ENCODE measurements at regions not wholly inside any gene's neighbourhood (a gene's known extent, or its start where the extent isn't known, plus 50 kb on each side); places are given as distances from the start of the nearest gene placed in this dataset.

DNA sequence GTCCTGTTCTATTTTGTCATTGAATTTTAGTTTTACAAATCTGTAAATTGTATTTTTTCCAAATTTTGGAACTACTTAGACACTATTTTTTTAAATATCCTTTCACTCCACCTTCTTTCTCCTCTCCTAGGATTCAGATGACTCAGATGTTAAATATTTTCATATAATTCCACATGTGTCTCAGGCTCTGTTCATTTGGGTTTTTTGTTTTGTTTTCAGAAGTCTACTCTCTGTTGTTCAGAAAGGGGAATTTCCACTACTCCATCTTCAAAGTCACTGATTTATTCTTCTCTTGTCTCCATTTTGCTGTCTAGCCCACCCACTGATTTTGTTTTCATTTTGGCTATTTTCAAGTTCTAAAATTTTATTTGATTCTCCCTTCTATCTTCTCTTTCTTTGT is 264.0 kb upstream of the SLIT2 start:
- Histone ChIP-seq H3K9me3 (ENCODE audit: control insufficient read depth, low read length) (no peaks in the 10 kb centered on the region), H3K36me3 (ENCODE audit: control insufficient read depth, insufficient read depth, low read length, severe bottlenecking) (no peaks in the 10 kb centered on the region), H3K9ac (ENCODE audit: low read length) (no peak overlapping the region), H3K4me1 (ENCODE audit: control insufficient read depth, insufficient read depth, low read length) (peaks cover 2% of the 10 kb centered on the region), H3K27me3 (replicated peaks; ENCODE audit: control insufficient read depth, insufficient read depth, low read length) (no peaks in the 10 kb centered on the region), H3K4me3 (ENCODE audit: low read length) (no peak overlapping the region)
- peak; percentile 67 for DNase-seq (ENCODE audit: low read depth)

DNA sequence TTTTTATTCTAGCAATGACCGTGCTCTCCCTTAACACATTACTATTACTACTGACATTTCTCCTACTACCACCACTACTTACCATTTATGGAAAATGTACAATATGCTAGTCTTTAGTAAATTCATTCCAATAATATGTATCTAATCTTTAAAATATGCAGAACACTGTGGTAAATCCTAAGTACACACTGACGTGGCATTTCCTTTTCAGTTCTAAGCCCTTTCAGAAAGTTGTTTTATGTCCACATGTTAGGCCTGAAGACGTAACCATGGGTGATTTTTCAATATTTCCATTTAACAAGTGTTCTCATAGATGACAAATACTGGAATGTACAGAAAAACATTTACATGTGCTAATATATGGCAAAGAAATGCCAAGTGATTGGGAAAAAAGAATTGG is 268.6 kb upstream of the SLIT2 start:
- Histone ChIP-seq H3K9me3 (ENCODE audit: control insufficient read depth, low read length) (peaks cover 10% of the 10 kb centered on the region), H3K4me1 (ENCODE audit: control insufficient read depth, insufficient read depth, low read length) (no peaks in the 10 kb centered on the region), H3K27me3 (replicated peaks; ENCODE audit: control insufficient read depth, insufficient read depth, low read length) (no peaks in the 10 kb centered on the region), H3K36me3 (ENCODE audit: control insufficient read depth, insufficient read depth, low read length, severe bottlenecking) (no peaks in the 10 kb centered on the region), H3K9ac (ENCODE audit: low read length) (no peak overlapping the region), H3K4me3 (ENCODE audit: low read length) (no peak overlapping the region)
- DNase-seq (ENCODE audit: low read depth) = peak; percentile 90

DNA sequence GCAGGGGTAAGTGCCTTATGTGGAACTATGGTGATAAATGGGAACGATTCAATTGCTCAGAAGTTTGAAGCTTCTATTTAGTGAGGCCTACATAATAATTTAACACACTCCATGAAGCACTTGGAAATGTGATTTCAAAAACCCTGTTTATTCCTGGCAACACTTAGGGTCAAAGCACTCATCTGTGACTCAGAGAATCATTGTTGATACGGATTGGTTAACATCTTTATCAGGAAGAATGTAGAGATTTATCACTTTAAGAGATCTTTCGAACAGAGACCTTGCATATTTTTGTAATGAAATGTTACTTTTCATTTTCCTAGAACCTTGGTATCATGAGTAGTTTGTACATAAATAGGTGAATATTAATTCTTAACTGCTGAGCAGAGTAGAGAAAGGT is 269.1 kb upstream of the SLIT2 start:
- peak; percentile 49 for DNase-seq (ENCODE audit: low read depth)
- Histone ChIP-seq H3K9me3 (ENCODE audit: control insufficient read depth, low read length) (peaks cover 15% of the 10 kb centered on the region), H3K36me3 (ENCODE audit: control insufficient read depth, insufficient read depth, low read length, severe bottlenecking) (no peaks in the 10 kb centered on the region), H3K4me1 (ENCODE audit: control insufficient read depth, insufficient read depth, low read length) (no peaks in the 10 kb centered on the region), H3K9ac (ENCODE audit: low read length) (no peak overlapping the region), H3K4me3 (ENCODE audit: low read length) (no peak overlapping the region), H3K27me3 (replicated peaks; ENCODE audit: control insufficient read depth, insufficient read depth, low read length) (no peaks in the 10 kb centered on the region)

DNA sequence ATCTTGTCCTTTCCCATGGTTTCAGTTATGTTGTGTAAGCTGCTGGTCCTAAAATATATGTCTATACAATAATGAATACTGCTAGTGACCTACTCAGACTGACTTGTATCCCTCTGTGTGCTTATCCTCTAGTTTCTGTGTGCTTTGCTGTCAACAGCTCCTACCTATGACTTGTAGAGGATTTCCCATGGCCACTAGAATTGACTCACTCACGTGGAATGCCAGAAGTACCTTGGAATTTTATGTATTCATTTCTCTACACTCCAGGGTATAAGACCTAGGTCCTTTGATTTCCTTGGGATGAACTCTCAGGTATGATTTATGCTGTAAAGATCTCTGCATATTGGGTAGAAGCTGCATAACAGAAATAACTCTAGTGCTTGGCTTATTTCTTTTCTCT is 279.9 kb upstream of the SLIT2 start:
- H3K4me1 ChIP-seq (ENCODE audit: control insufficient read depth, insufficient read depth, low read length) = no peaks in the 10 kb centered on the region
- no peaks in the 10 kb centered on the region for H3K9me3 ChIP-seq (ENCODE audit: control insufficient read depth, low read length)
- H3K9ac ChIP-seq (ENCODE audit: low read length) = no peak overlapping the region
- no peak overlapping the region for H3K4me3 ChIP-seq (ENCODE audit: low read length)
- no peaks in the 10 kb centered on the region for H3K27me3 ChIP-seq (replicated peaks; ENCODE audit: control insufficient read depth, insufficient read depth, low read length)
- no peaks in the 10 kb centered on the region for H3K36me3 ChIP-seq (ENCODE audit: control insufficient read depth, insufficient read depth, low read length, severe bottlenecking)
- no peak for DNase-seq (ENCODE audit: low read depth)

DNA sequence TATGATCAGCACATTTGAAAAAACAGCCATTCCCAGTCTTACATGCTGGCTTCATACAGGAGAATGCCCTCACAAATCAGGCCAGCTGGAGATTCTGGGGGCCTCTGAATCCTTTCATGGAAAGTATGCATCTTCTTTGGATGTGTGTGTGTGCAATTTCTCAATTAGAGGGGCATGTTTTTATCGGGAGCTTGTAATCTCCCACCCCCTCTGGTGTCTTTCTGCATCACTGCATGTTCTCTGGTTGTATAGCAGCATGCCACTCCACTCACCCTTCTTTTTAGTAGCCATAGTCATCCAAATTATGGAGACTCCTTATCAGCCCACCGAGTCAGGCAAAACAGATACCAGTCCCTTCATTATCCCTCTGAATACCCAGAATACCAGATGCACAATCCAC is 282.2 kb upstream of the SLIT2 start:
- H3K4me3 ChIP-seq (ENCODE audit: low read length) = no peak overlapping the region
- no peak overlapping the region for H3K9ac ChIP-seq (ENCODE audit: low read length)
- H3K4me1 ChIP-seq (ENCODE audit: control insufficient read depth, insufficient read depth, low read length) = no peaks in the 10 kb centered on the region
- no peaks in the 10 kb centered on the region for H3K27me3 ChIP-seq (replicated peaks; ENCODE audit: control insufficient read depth, insufficient read depth, low read length)
- no peaks in the 10 kb centered on the region for H3K36me3 ChIP-seq (ENCODE audit: control insufficient read depth, insufficient read depth, low read length, severe bottlenecking)
- peaks cover 4% of the 10 kb centered on the region for H3K9me3 ChIP-seq (ENCODE audit: control insufficient read depth, low read length)
- no peak for DNase-seq (ENCODE audit: low read depth)

DNA sequence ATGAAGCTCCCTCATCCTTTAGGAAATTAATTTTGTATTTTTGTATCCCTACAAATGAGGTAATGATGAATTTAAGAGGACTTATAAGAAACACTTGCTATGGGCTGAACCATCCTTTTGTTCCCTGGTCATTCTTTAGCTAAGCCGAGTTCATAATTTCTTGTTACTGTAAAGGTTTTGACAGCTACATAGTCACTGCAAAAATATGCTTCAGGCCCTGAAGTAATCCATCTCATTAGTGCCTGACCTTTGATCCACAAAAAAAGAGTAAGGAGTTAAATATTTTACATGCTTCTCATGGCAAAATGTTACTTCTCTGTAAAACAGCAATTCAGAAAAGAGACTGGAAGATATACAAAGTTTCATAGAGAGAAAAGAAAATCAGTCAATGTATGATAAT is 290.6 kb upstream of the SLIT2 start:
- no peak overlapping the region for H3K9ac ChIP-seq (ENCODE audit: low read length)

DNA sequence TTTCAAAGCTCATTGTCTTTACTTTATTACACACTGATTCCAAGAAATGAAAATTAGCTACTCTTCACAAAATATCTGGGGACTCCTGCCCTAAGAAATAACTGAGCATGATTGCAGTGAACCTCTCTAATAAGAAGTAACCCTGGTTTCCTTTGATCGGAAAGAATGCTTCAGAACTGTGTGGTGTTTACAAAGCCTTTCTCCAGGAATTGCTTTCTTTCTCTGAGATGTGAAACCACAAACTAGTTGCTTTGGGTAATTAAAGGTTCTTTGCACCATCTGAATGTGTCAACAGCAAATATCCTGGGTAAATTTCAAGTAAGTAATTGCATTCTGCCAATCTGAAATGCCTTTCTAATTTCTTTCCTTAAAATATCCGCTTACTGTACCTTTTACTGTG is 292.9 kb upstream of the SLIT2 start:
- Histone ChIP-seq H3K36me3 (ENCODE audit: control insufficient read depth, insufficient read depth, low read length, severe bottlenecking) (no peaks in the 10 kb centered on the region), H3K9me3 (ENCODE audit: control insufficient read depth, low read length) (no peaks in the 10 kb centered on the region), H3K4me1 (ENCODE audit: control insufficient read depth, insufficient read depth, low read length) (peaks cover 10% of the 10 kb centered on the region), H3K4me3 (ENCODE audit: low read length) (no peak overlapping the region), H3K27me3 (replicated peaks; ENCODE audit: control insufficient read depth, insufficient read depth, low read length) (no peaks in the 10 kb centered on the region), H3K9ac (ENCODE audit: low read length) (no peak overlapping the region)
- DNase-seq (ENCODE audit: low read depth) = no peak

More for the DNA sequence above, 290.6 kb upstream of the SLIT2 start:
- no peaks in the 10 kb centered on the region for H3K27me3 ChIP-seq (replicated peaks; ENCODE audit: control insufficient read depth, insufficient read depth, low read length)
- no peak overlapping the region for H3K4me3 ChIP-seq (ENCODE audit: low read length)
- DNase-seq (ENCODE audit: low read depth) = peak; percentile 69
- no peaks in the 10 kb centered on the region for H3K36me3 ChIP-seq (ENCODE audit: control insufficient read depth, insufficient read depth, low read length, severe bottlenecking)
- peaks cover 4% of the 10 kb centered on the region for H3K9me3 ChIP-seq (ENCODE audit: control insufficient read depth, low read length)
- peaks cover 10% of the 10 kb centered on the region for H3K4me1 ChIP-seq (ENCODE audit: control insufficient read depth, insufficient read depth, low read length)

DNA sequence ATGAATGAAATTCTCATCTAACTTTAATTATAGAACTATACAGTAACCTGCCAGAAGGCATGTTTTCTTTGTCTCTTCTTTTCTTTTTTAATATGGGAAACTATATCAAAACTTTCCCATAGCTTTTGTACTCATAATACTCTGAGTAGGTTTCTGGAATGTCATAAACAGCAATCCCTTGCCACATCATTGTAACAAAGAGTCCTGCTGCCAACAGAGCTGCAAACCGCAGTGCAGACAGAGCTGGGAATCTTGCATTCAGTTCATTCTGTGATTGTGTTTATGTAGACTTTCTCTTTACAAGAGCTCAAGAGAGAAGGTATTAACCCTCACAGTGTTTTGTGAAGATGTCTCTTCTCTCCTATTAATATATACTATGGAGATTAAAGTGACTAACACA is 304.4 kb upstream of the SLIT2 start:
- Histone ChIP-seq H3K4me1 (ENCODE audit: control insufficient read depth, insufficient read depth, low read length) (peaks cover 29% of the 10 kb centered on the region), H3K9me3 (ENCODE audit: control insufficient read depth, low read length) (no peaks in the 10 kb centered on the region), H3K27me3 (replicated peaks; ENCODE audit: control insufficient read depth, insufficient read depth, low read length) (no peaks in the 10 kb centered on the region), H3K36me3 (ENCODE audit: control insufficient read depth, insufficient read depth, low read length, severe bottlenecking) (no peaks in the 10 kb centered on the region), H3K4me3 (ENCODE audit: low read length) (peak overlapping the region; percentile 27), H3K9ac (ENCODE audit: low read length) (no peak overlapping the region)
- DNase-seq (ENCODE audit: low read depth) = peak; percentile 36

DNA sequence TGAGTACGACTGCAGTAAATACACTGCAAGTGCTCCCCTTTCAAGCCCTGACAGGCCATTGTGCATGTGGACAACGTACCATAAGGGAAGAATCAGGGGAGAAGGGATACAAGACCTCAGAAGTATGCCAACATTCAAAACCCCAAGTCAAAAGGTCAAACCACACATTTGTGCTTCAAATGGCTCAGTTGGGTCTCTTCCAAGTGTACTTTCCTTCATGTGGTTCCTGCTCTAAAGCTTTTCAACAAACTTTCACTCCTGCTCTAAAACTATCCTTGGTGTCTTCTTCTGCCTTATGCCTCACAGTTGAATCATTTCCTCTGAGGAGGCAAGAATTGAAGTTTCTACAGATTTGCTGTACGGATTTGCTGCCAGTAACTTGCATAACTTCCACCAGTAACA is 305.7 kb upstream of the SLIT2 start:
- no peak overlapping the region for H3K9ac ChIP-seq (ENCODE audit: low read length)
- H3K27me3 ChIP-seq (replicated peaks; ENCODE audit: control insufficient read depth, insufficient read depth, low read length) = no peaks in the 10 kb centered on the region
- H3K4me3 ChIP-seq (ENCODE audit: low read length) = peak overlapping the region; percentile 1
- peaks cover 29% of the 10 kb centered on the region for H3K4me1 ChIP-seq (ENCODE audit: control insufficient read depth, insufficient read depth, low read length)
- H3K36me3 ChIP-seq (ENCODE audit: control insufficient read depth, insufficient read depth, low read length, severe bottlenecking) = no peaks in the 10 kb centered on the region
- peak; percentile 75 for DNase-seq (ENCODE audit: low read depth)
- H3K9me3 ChIP-seq (ENCODE audit: control insufficient read depth, low read length) = no peaks in the 10 kb centered on the region

DNA sequence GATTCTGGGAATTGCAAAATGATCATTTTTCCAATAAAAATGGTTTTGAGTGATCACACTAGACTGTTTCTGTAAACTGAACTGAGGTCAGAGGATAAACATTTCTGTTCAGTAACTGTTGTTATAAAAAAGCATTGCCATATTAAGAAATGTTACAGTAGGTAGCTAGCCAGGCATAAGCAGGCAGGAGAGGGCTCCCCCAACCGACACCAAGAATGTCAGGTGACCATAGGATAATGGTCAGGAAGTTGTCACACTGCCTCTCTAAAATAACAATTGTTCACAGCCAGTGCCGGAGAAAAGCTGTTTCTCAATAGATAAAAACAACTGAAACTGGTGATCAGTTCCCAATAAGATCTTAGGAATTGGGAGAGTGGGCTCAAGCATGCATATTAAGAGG is 306.2 kb upstream of the SLIT2 start:
- Histone ChIP-seq H3K9me3 (ENCODE audit: control insufficient read depth, low read length) (no peaks in the 10 kb centered on the region), H3K36me3 (ENCODE audit: control insufficient read depth, insufficient read depth, low read length, severe bottlenecking) (no peaks in the 10 kb centered on the region), H3K27me3 (replicated peaks; ENCODE audit: control insufficient read depth, insufficient read depth, low read length) (no peaks in the 10 kb centered on the region), H3K9ac (ENCODE audit: low read length) (no peak overlapping the region), H3K4me1 (ENCODE audit: control insufficient read depth, insufficient read depth, low read length) (peaks cover 29% of the 10 kb centered on the region), H3K4me3 (ENCODE audit: low read length) (peak overlapping the region; percentile 1)
- peak; percentile 12 for DNase-seq (ENCODE audit: low read depth)

DNA sequence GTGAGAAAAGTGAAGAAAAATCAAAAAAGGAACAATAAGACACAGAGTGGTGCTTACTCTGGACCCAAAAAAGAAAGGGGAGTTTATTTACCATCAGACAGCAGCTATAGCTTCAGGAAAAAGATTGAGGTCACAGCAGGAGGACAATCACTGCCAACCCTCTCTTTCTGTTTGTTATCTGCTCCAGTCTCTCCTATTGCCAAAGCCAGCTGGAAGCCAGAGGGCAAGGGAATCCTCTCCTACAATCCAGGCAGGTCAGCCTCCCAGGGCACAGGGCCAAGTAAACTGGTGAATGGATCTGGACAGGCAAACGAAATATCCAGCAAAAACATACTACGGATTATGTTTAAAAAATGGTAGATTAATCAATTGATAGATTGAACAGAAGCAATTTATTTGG is 306.9 kb upstream of the SLIT2 start:
- no peaks in the 10 kb centered on the region for H3K27me3 ChIP-seq (replicated peaks; ENCODE audit: control insufficient read depth, insufficient read depth, low read length)
- no peak overlapping the region for H3K4me3 ChIP-seq (ENCODE audit: low read length)
- no peaks in the 10 kb centered on the region for H3K36me3 ChIP-seq (ENCODE audit: control insufficient read depth, insufficient read depth, low read length, severe bottlenecking)
- no peak for DNase-seq (ENCODE audit: low read depth)
- H3K4me1 ChIP-seq (ENCODE audit: control insufficient read depth, insufficient read depth, low read length) = peaks cover 29% of the 10 kb centered on the region
- H3K9me3 ChIP-seq (ENCODE audit: control insufficient read depth, low read length) = no peaks in the 10 kb centered on the region
- H3K9ac ChIP-seq (ENCODE audit: low read length) = no peak overlapping the region

DNA sequence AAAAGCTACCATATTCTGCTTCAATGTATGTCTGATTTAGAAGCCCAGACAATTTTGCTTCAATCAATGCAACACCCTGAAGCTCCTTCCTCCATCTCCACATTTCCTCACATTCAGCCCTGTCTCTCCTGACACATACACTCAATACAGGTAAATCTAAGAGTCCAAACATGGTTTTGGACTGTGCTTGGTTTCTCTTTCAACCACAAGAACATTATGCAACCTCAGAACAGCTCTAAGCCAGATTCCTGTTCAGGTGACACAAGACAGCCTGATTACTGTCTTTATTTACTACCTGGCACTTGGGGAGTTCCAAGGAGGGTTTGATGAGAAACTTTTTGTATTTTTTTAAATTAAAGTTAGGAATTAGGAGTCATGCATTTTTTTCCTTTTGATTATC is 307.5 kb upstream of the SLIT2 start:
- no peak for DNase-seq (ENCODE audit: low read depth)
- H3K36me3 ChIP-seq (ENCODE audit: control insufficient read depth, insufficient read depth, low read length, severe bottlenecking) = no peaks in the 10 kb centered on the region
- H3K4me3 ChIP-seq (ENCODE audit: low read length) = no peak overlapping the region
- no peaks in the 10 kb centered on the region for H3K9me3 ChIP-seq (ENCODE audit: control insufficient read depth, low read length)
- H3K27me3 ChIP-seq (replicated peaks; ENCODE audit: control insufficient read depth, insufficient read depth, low read length) = no peaks in the 10 kb centered on the region
- H3K9ac ChIP-seq (ENCODE audit: low read length) = no peak overlapping the region
- H3K4me1 ChIP-seq (ENCODE audit: control insufficient read depth, insufficient read depth, low read length) = peaks cover 29% of the 10 kb centered on the region
